ENCODE measurements at regions not wholly inside any gene's neighbourhood (a gene's known extent, or its start where the extent isn't known, plus 50 kb on each side); places are given as distances from the start of the nearest gene placed in this dataset.
A peak's percentile ranks its signal among the peaks of the same experiment; 100 is the strongest.
"Not testable (repeated sequence)": the region's sequence is repeated elsewhere in the genome, so short reads cannot be mapped to it uniquely, and the experiment has no call there.

- DNase-seq = no peak
- intact Hi-C loops (cut with DNase I) = no loop called here
- ATAC-seq (ENCODE audit: poor library complexity) = no peak
Measured at GRCh38 chr22:22946131-22946530, 58.5 kb downstream of the IGLL5 start.

GRCh38 chr22:22948651-22949571 is 61.3 kb downstream of the IGLL5 start:
- ATAC-seq (ENCODE audit: poor library complexity) = no peak
- intact Hi-C loops (cut with DNase I) = no loop called here

GRCh38 chr22:22949953-22950352 is 62.3 kb downstream of the IGLL5 start:
- DNase-seq (no peak), ATAC-seq (ENCODE audit: poor library complexity) (no peak)
- intact Hi-C loops (cut with DNase I) = loop anchor here (5.0 to 10.0 kb wide), 3 partner anchors 93 to 435 kb away; no protein-coding TSS in a partner anchor

More at GRCh38 chr22:22948651-22949571, 61.3 kb downstream of the IGLL5 start:
- DNase-seq = no peak

GRCh38 chr22:22951035-22951434 is 63.4 kb downstream of the IGLL5 start:
- DNase-seq (no peak), ATAC-seq (ENCODE audit: poor library complexity) (no peak)
- intact Hi-C loops (cut with DNase I) = loop anchor here (5.0 to 10.0 kb wide), 3 partner anchors 94 to 434 kb away; no protein-coding TSS in a partner anchor

- DNase-seq = no peak
- ATAC-seq (ENCODE audit: poor library complexity) = no peak
- intact Hi-C loops (cut with DNase I) = loop anchor here (5.0 to 10.0 kb wide), 3 partner anchors 95 to 432 kb away; no protein-coding TSS in a partner anchor
Measured at GRCh38 chr22:22952531-22953280, 65.1 kb downstream of the IGLL5 start.

- ATAC-seq (ENCODE audit: poor library complexity) = no peak
- intact Hi-C loops (cut with DNase I) = loop anchor here (5.0 to 10.0 kb wide), 3 partner anchors 96 to 431 kb away; no protein-coding TSS in a partner anchor
- DNase-seq = no peak
Measured at GRCh38 chr22:22953791-22954190, 66.2 kb downstream of the IGLL5 start.

- ATAC-seq (ENCODE audit: poor library complexity) = no peak
- intact Hi-C loops (cut with DNase I) = loop anchor here (5.0 to 10.0 kb wide), 5 partner anchors 97 to 492 kb away; no protein-coding TSS in a partner anchor
- no peak for DNase-seq
Measured at GRCh38 chr22:22954656-22955055, 67.0 kb downstream of the IGLL5 start.

GRCh38 chr22:22955276-22955798 is 67.7 kb downstream of the IGLL5 start:
- ATAC-seq (ENCODE audit: poor library complexity) = no peak
- no peak for DNase-seq
- intact Hi-C loops (cut with DNase I) = loop anchor here (5.0 to 10.0 kb wide), 4 partner anchors 108 to 493 kb away; no protein-coding TSS in a partner anchor

GRCh38 chr22:22955866-22956535 is 68.4 kb downstream of the IGLL5 start:
- intact Hi-C loops (cut with DNase I) = loop anchor here (5.0 to 10.0 kb wide), 4 partner anchors 109 to 494 kb away; no protein-coding TSS in a partner anchor
- DNase-seq = peak; percentile 59
- peak; percentile 88 for ATAC-seq (ENCODE audit: poor library complexity)

- ATAC-seq (ENCODE audit: poor library complexity) (no peak), DNase-seq (no peak)
- intact Hi-C loops (cut with DNase I) = loop anchor here (5.0 to 10.0 kb wide), 4 partner anchors 110 to 495 kb away; no protein-coding TSS in a partner anchor
Measured at GRCh38 chr22:22957090-22957489, 69.5 kb downstream of the IGLL5 start.

- ATAC-seq (ENCODE audit: poor library complexity) (no peak), DNase-seq (no peak)
- intact Hi-C loops (cut with DNase I) = loop anchor here (2.0 to 10.0 kb wide), 5 partner anchors 111 to 496 kb away; no protein-coding TSS in a partner anchor
Measured at GRCh38 chr22:22958621-22959020, 71.0 kb downstream of the IGLL5 start.

- ATAC-seq (ENCODE audit: poor library complexity) = peak; percentile 78
- peak; percentile 70 for DNase-seq
- intact Hi-C loops (cut with DNase I) = loop anchor here (2.0 to 10.0 kb wide), 5 partner anchors 112 to 497 kb away; no protein-coding TSS in a partner anchor
Measured at GRCh38 chr22:22959147-22959827, 71.7 kb downstream of the IGLL5 start.

GRCh38 chr22:22960307-22960706 is 72.7 kb downstream of the IGLL5 start:
- ATAC-seq (ENCODE audit: poor library complexity) (no peak), DNase-seq (no peak)
- intact Hi-C loops (cut with DNase I) = no loop called here

- intact Hi-C loops (cut with DNase I) = no loop called here
- DNase-seq (no peak), ATAC-seq (ENCODE audit: poor library complexity) (no peak)
Measured at GRCh38 chr22:22961574-22961973, 74.0 kb downstream of the IGLL5 start.

- intact Hi-C loops (cut with DNase I) = no loop called here
- ATAC-seq (ENCODE audit: poor library complexity) = no peak
- no peak for DNase-seq
Measured at GRCh38 chr22:22968366-22968765, 80.8 kb downstream of the IGLL5 start.

GRCh38 chr22:22972605-22973004 is 85.0 kb downstream of the IGLL5 start:
- DNase-seq; ATAC-seq (ENCODE audit: poor library complexity): not testable (repeated sequence)
- intact Hi-C loops (cut with DNase I) = loop anchor here (10.0 kb wide), 1 partner anchor 62 kb away; no protein-coding TSS in a partner anchor

- DNase-seq = no peak
- intact Hi-C loops (cut with DNase I) = loop anchor here (10.0 kb wide), 1 partner anchor 61 kb away; no protein-coding TSS in a partner anchor
- no peak for ATAC-seq (ENCODE audit: poor library complexity)
Measured at GRCh38 chr22:22973336-22973735, 85.7 kb downstream of the IGLL5 start.

All from Right ventricle myocardium superior (tissue), 1 donor.